H9 (cell line): ENCODE measurements at regions not wholly inside any gene's neighbourhood (a gene's known extent, or its start where the extent isn't known, plus 50 kb on each side); places are given as distances from the start of the nearest gene placed in this dataset.

Source experiments
- DNase-seq: peaks from one replicate; pipeline ENCODE4 v3.0.0-alpha.2; 2017
- H2AFZ ChIP-seq: one replicate; pipeline ENCODE4 v1.6.1; 2013; ENCODE audit warnings: mild to moderate bottlenecking, low read length, control low read depth, moderate library complexity
- H2AK5ac ChIP-seq: 2 replicates; pipeline ENCODE4 v1.6.1; 2013; ENCODE audit warnings: low read length, control low read depth, mixed read lengths; ENCODE audit not compliant: insufficient read length
- H2BK120ac ChIP-seq: one replicate; pipeline ENCODE4 v1.6.1; 2013; ENCODE audit warnings: low read depth, mild to moderate bottlenecking, low read length, control low read depth, inconsistent platforms; ENCODE audit not compliant: poor library complexity, severe bottlenecking
- H2BK12ac ChIP-seq: 2 replicates; pipeline ENCODE4 v1.6.1; 2013; ENCODE audit warnings: low read length, control low read depth, mixed read lengths, low read depth; ENCODE audit not compliant: insufficient read length
- H2BK15ac ChIP-seq: 2 replicates; pipeline ENCODE4 v1.6.1; 2013; ENCODE audit warnings: low read depth, low read length, control low read depth
- H2BK20ac ChIP-seq: one replicate; pipeline ENCODE4 v1.6.1; 2013; ENCODE audit warnings: low read depth, mild to moderate bottlenecking, low read length, control low read depth, inconsistent platforms; ENCODE audit not compliant: poor library complexity, severe bottlenecking
- H2BK5ac ChIP-seq: 2 replicates; pipeline ENCODE4 v1.6.1; 2013; ENCODE audit warnings: low read length, control low read depth, mixed read lengths; ENCODE audit not compliant: insufficient read length
- H3K14ac ChIP-seq: 2 replicates; pipeline ENCODE4 v1.6.1; 2013; ENCODE audit warnings: low read length, control low read depth; ENCODE audit not compliant: insufficient read depth
- H3K18ac ChIP-seq: 2 replicates; pipeline ENCODE4 v1.6.1; 2013; ENCODE audit warnings: low read depth, mild to moderate bottlenecking, mixed read lengths, low read length, control low read depth; ENCODE audit not compliant: insufficient read length
- H3K23ac ChIP-seq: 2 replicates; pipeline ENCODE4 v1.6.1; 2013; ENCODE audit warnings: low read length, control low read depth, mixed read lengths, low read depth; ENCODE audit not compliant: insufficient read length
- H3K23me2 ChIP-seq: 2 replicates; pipeline ENCODE4 v1.6.1; 2013; ENCODE audit warnings: low read depth, mild to moderate bottlenecking, mixed read lengths, low read length, control low read depth; ENCODE audit not compliant: insufficient read length, poor library complexity, severe bottlenecking
- H3K27ac ChIP-seq: 2 replicates; pipeline ENCODE4 v1.5.1; 2013; ENCODE audit warnings: low read length, control low read depth, mixed read lengths, low read depth; ENCODE audit not compliant: insufficient read length
- H3K27me3 ChIP-seq: 2 replicates; pipeline ENCODE4 v1.6.1; 2013; ENCODE audit warnings: low read length, control low read depth, inconsistent platforms; ENCODE audit not compliant: insufficient read depth
- H3K4ac ChIP-seq: 2 replicates; pipeline ENCODE4 v1.6.1; 2013; ENCODE audit warnings: low read depth, mild to moderate bottlenecking, control low read depth, inconsistent platforms, low read length, moderate library complexity
- H3K4me1 ChIP-seq: 2 replicates; pipeline ENCODE4 v1.6.1; 2013; ENCODE audit warnings: low read length, control low read depth, inconsistent platforms; ENCODE audit not compliant: insufficient read depth
- H3K4me2 ChIP-seq: 2 replicates; pipeline ENCODE4 v1.6.1; 2013; ENCODE audit warnings: low read length, control low read depth, mixed read lengths; ENCODE audit not compliant: insufficient read length, insufficient read depth
- H3K56ac ChIP-seq: 2 replicates; pipeline ENCODE4 v1.6.1; 2013; ENCODE audit warnings: low read depth, mild to moderate bottlenecking, mixed read lengths, low read length, control low read depth; ENCODE audit not compliant: insufficient read length
- H3K79me1 ChIP-seq: 2 replicates; pipeline ENCODE4 v1.6.1; 2013; ENCODE audit warnings: low read depth, mild to moderate bottlenecking, moderate library complexity, low read length, control low read depth, inconsistent platforms; ENCODE audit not compliant: insufficient read depth, poor library complexity, severe bottlenecking
- H3K79me2 ChIP-seq: 2 replicates; pipeline ENCODE4 v1.6.1; 2013; ENCODE audit warnings: low read length, control low read depth, inconsistent platforms; ENCODE audit not compliant: insufficient read depth
- H3K9ac ChIP-seq: 2 replicates; pipeline ENCODE4 v1.6.1; 2013; ENCODE audit warnings: low read length, control low read depth, mixed read lengths; ENCODE audit not compliant: insufficient read length; ENCODE audit errors: extremely low read depth
- H3K9me3 ChIP-seq: one replicate; pipeline ENCODE4 v1.6.1; 2013; ENCODE audit warnings: low read depth, low read length, inconsistent platforms; ENCODE audit not compliant: control insufficient read depth
- H3T11ph ChIP-seq: one replicate; pipeline ENCODE4 v1.6.1; 2013; ENCODE audit warnings: mild to moderate bottlenecking, low read length, control low read depth, inconsistent platforms
- H4K20me1 ChIP-seq: one replicate; pipeline ENCODE4 v1.6.1; 2013; ENCODE audit not compliant: control insufficient read depth, insufficient read length, insufficient read depth
- H4K5ac ChIP-seq: 2 replicates; pipeline ENCODE4 v1.6.1; 2013; ENCODE audit warnings: low read depth, mild to moderate bottlenecking, mixed read lengths, low read length, control low read depth; ENCODE audit not compliant: insufficient read length
- H4K8ac ChIP-seq: replicated peaks from 2 replicates; pipeline ENCODE4 v1.6.1; 2013; ENCODE audit warnings: low read length, control low read depth, mixed read lengths, low read depth; ENCODE audit not compliant: insufficient read length
- H4K91ac ChIP-seq: 2 replicates; pipeline ENCODE4 v1.6.1; 2013; ENCODE audit warnings: low read depth, mild to moderate bottlenecking, moderate library complexity, mixed read lengths, low read length, control low read depth; ENCODE audit not compliant: insufficient read length
- H3K27ac Mint-ChIP-seq, 3 experiments: 2 replicates in 2 of 3; 3 replicates in 1 of 3; pipeline ENCODE4 v1.8.0; 2020 to 2021; ENCODE audit warnings: mixed read lengths in 3 of 3, mild to moderate bottlenecking in 1 of 3, moderate library complexity in 1 of 3
- H3K27me3 Mint-ChIP-seq: 2 replicates; pipeline ENCODE4 v1.8.0; 2021; ENCODE audit warnings: low read depth, mild to moderate bottlenecking, moderate library complexity, mixed read lengths
- H3K36me3 Mint-ChIP-seq, 3 experiments: 2 replicates in 2 of 3; 3 replicates in 1 of 3; pipeline ENCODE4 v1.8.0; 2020 to 2021; ENCODE audit warnings: low read depth in 3 of 3, mixed read lengths in 3 of 3; ENCODE audit not compliant: insufficient read depth in 1 of 3
- H3K4me1 Mint-ChIP-seq, 2 experiments: 2 replicates each; pipeline ENCODE4 v1.8.0; 2020; ENCODE audit warnings: mixed read lengths in 2 of 2
- H3K4me3 Mint-ChIP-seq, 2 experiments: 2 replicates in 1 of 2; 3 replicates in 1 of 2; pipeline ENCODE4 v1.8.0; 2020 to 2021; ENCODE audit warnings: mild to moderate bottlenecking in 2 of 2, mixed read lengths in 2 of 2, moderate library complexity in 1 of 2
- H3K9me3 Mint-ChIP-seq, 2 experiments: 2 replicates in 1 of 2; 3 replicates in 1 of 2; pipeline ENCODE4 v1.8.0; 2020; ENCODE audit warnings: mild to moderate bottlenecking in 2 of 2, mixed read lengths in 2 of 2, moderate library complexity in 1 of 2
- WGBS: extraction: QIAGEN DNeasy Blood & Tissue Kit; methylation state at CpG from one replicate; pipeline ENCODE4 v1.1.7; 2013; ENCODE audit warnings: missing lambda C conversion rate, low lambda C conversion rate, mixed read lengths; ENCODE audit not compliant: insufficient read length; ENCODE audit errors: extremely low coverage; 5-methylcytosine and 5-hydroxymethylcytosine counted together
- TF ChIP-seq, protein P1 (sequence below): fragments of 200-600 bp; sonication (generic); conservative IDR thresholded peaks from 3 replicates; pipeline ENCODE4 v1.8.0; 2021; ENCODE audit warnings: antibody characterized with exemption, mild to moderate bottlenecking

DNA sequence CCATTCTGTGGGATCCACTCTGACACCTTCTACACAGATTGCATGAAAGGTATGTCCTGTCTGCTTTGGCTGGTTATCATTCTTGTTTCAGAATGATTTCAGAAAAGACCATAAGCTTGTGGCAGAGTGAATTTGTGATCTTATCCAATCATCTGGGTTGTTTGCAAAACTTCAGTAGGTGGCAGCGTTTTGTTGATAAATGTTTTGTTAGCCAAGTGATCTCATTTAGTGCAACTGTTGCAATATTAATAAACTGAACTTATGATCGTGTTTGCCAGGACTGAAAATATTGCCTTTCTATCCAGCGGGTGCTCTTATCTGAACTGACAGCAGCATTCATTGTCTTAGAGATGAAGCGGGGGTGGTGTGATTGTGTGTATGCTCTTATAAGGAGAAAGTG lies 613.2 kb upstream of the NOX3 start:
- Mint-ChIP-seq H3K4me1 (peaks cover 0 to 4% of the 10 kb centered on the region in 2 experiments; a peak in 1 of 4 replicates), H3K27ac (no peak overlapping the region; a peak in 1 of 7 replicates), H3K4me3 (no peak overlapping the region), H3K36me3 (no peaks in the 10 kb centered on the region), H3K9me3 (no peaks in the 10 kb centered on the region), H3K27me3 (no peaks in the 10 kb centered on the region)
- TF ChIP-seq, protein P1, sequence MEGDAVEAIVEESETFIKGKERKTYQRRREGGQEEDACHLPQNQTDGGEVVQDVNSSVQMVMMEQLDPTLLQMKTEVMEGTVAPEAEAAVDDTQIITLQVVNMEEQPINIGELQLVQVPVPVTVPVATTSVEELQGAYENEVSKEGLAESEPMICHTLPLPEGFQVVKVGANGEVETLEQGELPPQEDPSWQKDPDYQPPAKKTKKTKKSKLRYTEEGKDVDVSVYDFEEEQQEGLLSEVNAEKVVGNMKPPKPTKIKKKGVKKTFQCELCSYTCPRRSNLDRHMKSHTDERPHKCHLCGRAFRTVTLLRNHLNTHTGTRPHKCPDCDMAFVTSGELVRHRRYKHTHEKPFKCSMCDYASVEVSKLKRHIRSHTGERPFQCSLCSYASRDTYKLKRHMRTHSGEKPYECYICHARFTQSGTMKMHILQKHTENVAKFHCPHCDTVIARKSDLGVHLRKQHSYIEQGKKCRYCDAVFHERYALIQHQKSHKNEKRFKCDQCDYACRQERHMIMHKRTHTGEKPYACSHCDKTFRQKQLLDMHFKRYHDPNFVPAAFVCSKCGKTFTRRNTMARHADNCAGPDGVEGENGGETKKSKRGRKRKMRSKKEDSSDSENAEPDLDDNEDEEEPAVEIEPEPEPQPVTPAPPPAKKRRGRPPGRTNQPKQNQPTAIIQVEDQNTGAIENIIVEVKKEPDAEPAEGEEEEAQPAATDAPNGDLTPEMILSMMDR = 0 out of 3 replicates have a peak, but pooled peaks have one; percentile 17
- H2BK15ac ChIP-seq = no peak overlapping the region
- H4K20me1 ChIP-seq = no peaks in the 10 kb centered on the region
- H3K27me3 ChIP-seq = no peaks in the 10 kb centered on the region
- no peak overlapping the region for H2AFZ ChIP-seq
- no peak overlapping the region for H3K18ac ChIP-seq
- no peak overlapping the region for H3K23ac ChIP-seq
- H3K23me2 ChIP-seq = no peaks in the 10 kb centered on the region
- no peaks in the 10 kb centered on the region for H3K79me2 ChIP-seq
- H4K8ac ChIP-seq = no peak overlapping the region
- H2AK5ac ChIP-seq = no peak overlapping the region
- no peak overlapping the region for H2BK20ac ChIP-seq
- no peak overlapping the region for H2BK120ac ChIP-seq
- H4K91ac ChIP-seq = no peak overlapping the region
- H3K4me2 ChIP-seq = no peak overlapping the region
- no peak for DNase-seq
- no CpG with 5 or more reads among the region's 4 CpGs for WGBS
- H2BK12ac ChIP-seq = no peak overlapping the region
- no peak overlapping the region for H3K9ac ChIP-seq
- no peak overlapping the region for H3T11ph ChIP-seq
- no peak overlapping the region for H2BK5ac ChIP-seq
- no peak overlapping the region for H3K4ac ChIP-seq
- no peak overlapping the region for H3K27ac ChIP-seq
- no peaks in the 10 kb centered on the region for H3K4me1 ChIP-seq
- no peaks in the 10 kb centered on the region for H3K79me1 ChIP-seq
- H3K56ac ChIP-seq = no peak overlapping the region
- H3K9me3 ChIP-seq = no peaks in the 10 kb centered on the region
- no peak overlapping the region for H4K5ac ChIP-seq
- H3K14ac ChIP-seq = no peak overlapping the region
